HG02678 (cell line): ENCODE measurements at regions not wholly inside any gene's neighbourhood (a gene's known extent, or its start where the extent isn't known, plus 50 kb on each side); places are given as distances from the start of the nearest gene placed in this dataset.

ENCODE experiments used
- ATAC-seq: cut with Tn5 transposase; IDR thresholded peaks from one replicate; pipeline ENCODE4 v1.9.1; 2021; ENCODE audit warnings: mild to moderate bottlenecking, moderate library complexity; ENCODE audit not compliant: unreplicated experiment

DNA sequence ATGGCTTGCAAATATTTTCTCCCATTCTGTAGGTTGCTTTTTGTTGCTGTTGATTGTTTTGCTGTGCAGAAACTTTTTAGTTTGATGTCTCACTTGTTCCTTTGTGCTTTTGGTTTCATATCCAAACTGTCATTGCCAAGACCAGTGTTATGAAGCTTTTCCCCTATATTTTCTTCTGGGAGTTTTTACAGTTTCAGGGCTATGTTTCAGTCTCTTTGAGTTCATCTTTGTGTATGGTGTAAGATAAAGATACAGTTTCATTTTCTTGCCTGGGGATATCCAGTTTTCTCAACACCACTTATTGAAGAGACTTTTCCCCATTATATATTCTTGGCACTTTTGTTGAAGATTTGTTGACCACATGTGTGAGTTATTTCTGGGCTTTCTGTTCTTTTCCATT is 139.9 kb downstream of the MRPL57 start:
- no peak for ATAC-seq

DNA sequence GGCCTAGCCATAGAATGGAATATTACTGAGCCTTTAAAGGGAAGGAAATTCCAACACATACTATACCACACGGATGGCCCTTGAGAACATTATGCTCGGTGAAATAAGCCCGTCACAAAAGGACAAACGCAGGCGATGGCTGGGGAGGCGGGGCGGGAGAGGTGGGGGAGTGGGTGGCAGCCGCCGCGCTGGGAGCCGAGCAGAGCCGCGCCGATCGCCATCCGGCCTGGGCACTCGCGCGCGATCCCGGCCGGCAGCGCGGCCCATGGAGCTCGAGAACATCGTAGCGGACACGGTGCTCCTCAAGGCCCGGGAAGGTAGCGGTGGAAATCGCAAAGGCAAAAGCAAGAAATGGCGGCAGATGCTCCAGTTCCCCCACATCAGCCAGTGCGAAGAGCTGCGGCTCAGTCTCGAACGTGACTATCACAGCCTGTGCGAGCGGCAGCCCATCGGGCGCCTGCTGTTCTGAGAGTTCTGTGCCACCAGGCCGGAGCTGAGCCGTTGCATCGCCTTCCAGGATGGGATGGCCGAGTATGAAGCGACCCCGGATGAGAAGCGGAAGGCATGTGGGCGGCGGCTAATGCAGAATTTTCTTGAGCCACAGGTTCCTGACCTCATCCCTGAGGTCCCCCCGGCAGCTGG is 140.1 kb downstream of the ZDHHC20 start:
- ATAC-seq, result no peak

DNA sequence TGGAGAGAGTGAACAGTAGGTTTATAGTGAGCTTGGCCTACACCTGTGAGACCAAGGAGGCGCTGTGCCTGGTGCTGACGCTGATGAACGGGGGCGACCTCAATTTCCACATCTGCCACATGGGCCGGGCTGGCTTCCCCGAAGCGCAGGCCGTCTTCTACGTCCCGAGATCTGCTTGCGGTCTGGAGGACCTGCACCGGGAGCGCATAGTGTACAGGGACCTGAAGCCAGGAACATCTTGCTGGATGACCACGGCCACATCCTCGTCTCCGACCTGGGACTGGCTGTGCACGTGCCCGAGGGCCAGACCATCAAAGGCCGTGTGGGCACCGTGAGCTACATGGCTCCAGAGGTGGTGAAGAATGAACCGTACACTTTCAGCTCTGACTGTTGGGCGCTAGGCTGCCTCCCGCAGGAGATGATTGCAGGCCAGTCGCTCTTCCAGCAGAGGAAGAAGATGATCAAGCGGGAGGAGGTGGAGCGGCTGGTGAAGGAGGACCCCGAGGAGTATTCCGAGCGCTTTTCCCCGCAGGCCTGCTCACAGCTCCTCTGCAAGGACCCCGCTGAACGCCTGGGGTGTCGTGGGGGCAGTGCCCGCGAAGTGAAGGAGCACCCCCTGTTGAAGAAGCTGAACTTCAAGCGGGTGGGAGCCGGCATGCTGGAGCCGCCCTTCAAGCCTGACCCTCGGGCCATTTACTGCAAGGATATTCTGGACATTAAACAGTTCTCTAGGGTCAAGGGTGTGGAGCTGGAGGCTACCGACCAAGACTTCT is 139.0 kb downstream of the ZDHHC20 start:
- ATAC-seq, result no peak

DNA sequence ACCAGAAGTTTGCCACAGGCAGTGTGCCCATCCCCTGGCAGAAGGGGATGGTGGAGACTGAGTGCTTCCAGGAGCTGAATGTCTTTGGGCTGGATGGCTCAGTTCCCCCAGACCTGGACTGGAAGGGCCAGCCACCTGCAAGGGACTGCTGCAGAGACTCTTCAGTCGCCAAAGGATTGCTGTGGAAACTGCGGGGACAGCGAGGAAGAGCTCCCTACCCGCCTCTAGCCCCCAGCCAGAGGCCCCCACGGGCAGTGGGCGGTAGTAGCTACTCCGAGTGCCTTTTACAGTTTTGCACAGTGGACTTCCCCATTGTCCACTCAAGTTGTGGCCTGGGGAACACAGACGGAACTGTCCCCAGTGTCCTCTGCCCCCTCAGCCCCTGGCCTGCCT is 138.5 kb downstream of the ZDHHC20 start:
- ATAC-seq, result no peak

DNA sequence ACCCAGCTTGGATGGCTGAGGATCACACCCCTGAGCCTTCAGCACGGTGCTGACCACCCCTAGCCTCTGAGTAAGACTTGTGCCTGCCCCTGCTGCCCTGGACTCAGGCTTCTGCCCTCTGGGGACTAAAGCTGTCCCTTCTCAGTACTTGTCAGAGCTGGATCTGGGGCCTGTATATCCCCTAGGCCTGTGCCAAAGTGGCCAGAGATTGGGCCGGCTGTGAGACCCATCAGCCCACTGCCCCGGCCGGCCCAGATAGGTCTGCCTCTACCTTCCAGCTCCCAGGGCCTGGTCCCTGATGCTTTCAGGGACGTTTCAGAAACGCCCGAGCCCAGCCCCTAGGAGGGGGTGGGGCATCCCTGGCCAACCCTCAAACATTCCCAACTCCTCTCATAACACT is 137.8 kb downstream of the ZDHHC20 start:
- no peak for ATAC-seq

DNA sequence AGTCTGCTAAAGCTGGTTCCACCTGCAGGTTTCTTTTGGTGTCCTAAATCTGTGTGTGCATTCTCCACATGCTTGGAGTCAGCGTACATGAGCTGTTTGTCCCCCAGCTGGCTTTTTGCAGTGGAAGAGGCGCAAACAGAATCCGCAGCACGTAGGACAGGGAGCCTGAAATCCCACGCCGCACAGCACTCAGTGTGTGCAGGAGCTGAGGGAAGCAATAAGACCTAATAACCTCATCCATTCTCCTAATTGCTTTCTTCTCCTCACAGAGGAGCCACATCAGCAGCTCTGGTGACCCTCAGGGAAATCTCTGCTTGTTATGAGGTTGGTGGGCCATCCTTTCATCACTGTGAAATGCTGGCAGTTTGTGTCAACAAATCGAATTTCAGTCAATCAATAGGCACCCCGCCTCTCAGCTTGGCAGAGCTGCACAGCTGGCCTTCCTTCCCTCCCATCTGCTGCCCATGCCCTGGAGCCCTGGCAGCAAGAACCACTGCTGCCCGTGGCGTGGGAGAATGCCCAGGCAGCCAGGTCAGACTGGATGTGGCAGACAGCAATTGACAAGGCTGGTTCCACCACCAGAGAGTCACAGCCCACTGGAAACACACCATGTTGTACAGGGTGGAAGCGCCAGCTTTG is 136.7 kb downstream of the ZDHHC20 start:
- no peak for ATAC-seq
